ENCODE measurements at regions not wholly inside any gene's neighbourhood (a gene's known extent, or its start where the extent isn't known, plus 50 kb on each side); places are given as distances from the start of the nearest gene placed in this dataset.
A peak's percentile ranks its signal among the peaks of the same experiment; 100 is the strongest.

DNA sequence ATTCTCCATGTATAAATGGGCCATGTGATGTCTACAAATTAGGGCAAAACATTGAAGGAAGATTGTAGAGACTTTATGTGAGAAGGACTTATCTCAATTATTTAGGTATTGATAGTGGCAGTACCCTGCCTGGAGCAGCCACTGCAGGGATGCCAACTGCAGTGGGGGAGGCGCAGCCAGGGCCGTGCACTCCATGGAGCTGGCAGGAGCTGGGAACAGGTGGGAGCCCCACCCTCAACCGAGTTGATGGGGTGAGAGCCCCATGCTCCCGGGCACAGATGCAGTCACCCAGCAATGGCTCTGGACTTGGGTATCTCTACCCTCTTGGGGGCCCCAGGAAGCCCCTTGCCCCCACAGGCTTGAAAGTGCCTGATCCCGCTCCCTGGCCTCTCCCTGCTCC, 564.3 kb downstream of the SLC4A3 start:
- Mint-ChIP-seq H3K27me3 (ENCODE audit: low read depth) (no peaks in the 10 kb centered on the region), H3K4me1 (ENCODE audit: low read depth) (no peaks in the 10 kb centered on the region), H3K36me3 (ENCODE audit: low read depth) (no peaks in the 10 kb centered on the region), H3K27ac (no peak overlapping the region), H3K4me3 (no peak overlapping the region), H3K9me3 (peaks cover 12% of the 10 kb centered on the region)

DNA sequence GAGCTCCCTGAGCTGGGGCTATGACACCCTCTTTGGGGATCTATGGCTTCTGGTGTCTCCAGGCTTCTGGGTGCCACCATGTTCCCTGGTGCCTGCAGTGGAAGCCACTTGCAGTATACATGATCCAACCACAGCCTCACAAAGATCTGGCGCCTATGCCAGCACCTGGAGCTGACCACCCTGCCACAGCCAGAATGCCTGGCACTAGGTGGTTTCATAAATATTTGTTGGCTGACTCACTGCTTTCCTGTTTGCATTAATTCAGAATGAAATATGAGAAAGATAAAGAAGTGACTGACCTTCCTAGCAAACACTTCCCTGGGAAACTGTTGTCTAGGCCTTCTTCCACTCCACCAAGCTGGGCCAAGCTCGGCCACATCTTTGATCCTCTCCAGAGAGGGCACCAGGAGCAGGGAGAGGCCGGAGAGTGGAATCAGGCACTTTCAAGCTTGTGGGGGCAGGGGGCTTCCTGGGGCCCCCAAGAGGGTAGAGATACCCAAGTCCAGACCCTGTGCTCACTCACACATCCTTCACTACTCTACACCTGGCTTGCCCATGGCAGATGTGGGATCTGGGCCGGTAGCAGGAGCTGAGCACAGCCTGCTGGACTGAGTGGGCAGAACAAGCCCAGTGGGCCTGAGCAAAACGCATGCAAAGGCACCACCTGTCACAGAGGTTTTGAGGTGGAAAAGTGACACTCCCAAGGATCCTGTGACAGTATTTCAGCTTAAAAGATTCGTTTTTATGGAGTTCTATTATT, 565.7 kb downstream of the SLC4A3 start:
- H3K27me3 Mint-ChIP-seq (ENCODE audit: low read depth) = no peaks in the 10 kb centered on the region
- no peaks in the 10 kb centered on the region for H3K36me3 Mint-ChIP-seq (ENCODE audit: low read depth)
- no peak overlapping the region for H3K27ac Mint-ChIP-seq
- H3K9me3 Mint-ChIP-seq = peaks cover 12% of the 10 kb centered on the region
- no peaks in the 10 kb centered on the region for H3K4me1 Mint-ChIP-seq (ENCODE audit: low read depth)
- no peak overlapping the region for H3K4me3 Mint-ChIP-seq

DNA sequence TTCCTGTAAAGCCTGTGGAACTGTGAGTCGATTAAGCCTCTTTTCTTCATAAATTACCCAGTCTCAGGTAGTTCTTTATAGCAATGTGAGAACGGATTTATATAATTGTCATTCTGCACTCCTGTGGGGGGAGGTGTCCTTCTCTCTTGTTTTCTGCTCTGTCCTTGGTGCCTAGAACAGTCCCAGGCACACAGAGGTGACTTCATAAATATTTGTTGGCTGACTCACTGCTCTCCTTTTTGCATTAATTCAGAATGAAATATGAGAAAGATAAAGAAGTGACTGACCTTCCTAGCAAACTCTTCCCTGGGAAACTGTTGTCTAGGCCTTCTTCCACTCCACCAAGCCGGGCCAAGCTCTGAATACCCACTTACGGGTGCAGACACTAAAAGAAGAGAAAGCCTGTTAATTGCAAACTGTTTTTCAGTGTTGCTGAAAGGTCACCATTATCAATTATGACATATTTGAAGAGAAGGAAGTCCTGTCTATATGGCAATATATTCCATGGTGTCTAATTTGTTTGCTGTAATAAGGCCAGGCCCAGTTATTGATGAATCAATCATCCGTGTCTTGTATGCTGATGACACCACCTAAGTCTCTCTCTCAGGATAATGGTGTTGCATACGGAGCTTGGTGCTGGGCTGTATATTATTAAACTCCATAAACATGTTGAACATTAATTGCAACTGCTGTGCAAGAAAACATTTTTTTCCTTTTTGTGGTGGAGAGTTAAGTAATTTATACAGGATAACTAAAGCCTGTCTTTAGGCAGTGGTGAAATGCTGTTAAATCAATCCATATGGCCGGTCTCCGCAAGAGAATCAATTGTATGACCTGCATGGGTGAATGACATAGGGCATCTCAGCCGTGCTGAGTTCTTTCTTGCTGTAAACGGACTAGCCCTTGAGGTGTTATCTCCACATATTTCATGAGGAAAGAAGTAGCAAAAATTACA, 567.5 kb downstream of the SLC4A3 start:
- H3K27ac Mint-ChIP-seq = no peak overlapping the region
- no peaks in the 10 kb centered on the region for H3K4me1 Mint-ChIP-seq (ENCODE audit: low read depth)
- H3K27me3 Mint-ChIP-seq (ENCODE audit: low read depth) = no peaks in the 10 kb centered on the region
- H3K9me3 Mint-ChIP-seq = peaks cover 12% of the 10 kb centered on the region
- H3K36me3 Mint-ChIP-seq (ENCODE audit: low read depth) = no peaks in the 10 kb centered on the region
- no peak overlapping the region for H3K4me3 Mint-ChIP-seq

DNA sequence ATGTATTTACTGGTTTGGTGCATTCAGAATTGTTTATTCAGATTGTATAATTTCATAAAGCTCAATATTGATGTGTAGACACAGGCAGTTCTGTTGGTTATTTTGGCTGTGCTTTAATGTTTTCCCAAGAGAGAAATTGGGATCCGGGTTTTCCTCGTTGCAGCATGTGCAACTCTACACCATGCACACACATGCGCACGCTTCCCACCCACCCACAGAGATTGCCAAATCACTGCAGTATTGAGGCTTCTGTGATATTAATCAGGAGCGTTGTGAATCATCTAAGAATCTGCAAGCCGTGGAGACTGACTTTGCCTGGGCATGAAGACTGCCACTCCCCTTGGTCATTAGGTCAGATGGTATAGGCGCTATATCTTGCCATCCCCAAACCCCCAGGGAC, 571.5 kb downstream of the SLC4A3 start:
- H3K4me3 Mint-ChIP-seq = no peak overlapping the region
- no peaks in the 10 kb centered on the region for H3K27me3 Mint-ChIP-seq (ENCODE audit: low read depth)
- H3K36me3 Mint-ChIP-seq (ENCODE audit: low read depth) = no peaks in the 10 kb centered on the region
- H3K27ac Mint-ChIP-seq = no peak overlapping the region
- peaks cover 5% of the 10 kb centered on the region for H3K9me3 Mint-ChIP-seq
- H3K4me1 Mint-ChIP-seq (ENCODE audit: low read depth) = no peaks in the 10 kb centered on the region

DNA sequence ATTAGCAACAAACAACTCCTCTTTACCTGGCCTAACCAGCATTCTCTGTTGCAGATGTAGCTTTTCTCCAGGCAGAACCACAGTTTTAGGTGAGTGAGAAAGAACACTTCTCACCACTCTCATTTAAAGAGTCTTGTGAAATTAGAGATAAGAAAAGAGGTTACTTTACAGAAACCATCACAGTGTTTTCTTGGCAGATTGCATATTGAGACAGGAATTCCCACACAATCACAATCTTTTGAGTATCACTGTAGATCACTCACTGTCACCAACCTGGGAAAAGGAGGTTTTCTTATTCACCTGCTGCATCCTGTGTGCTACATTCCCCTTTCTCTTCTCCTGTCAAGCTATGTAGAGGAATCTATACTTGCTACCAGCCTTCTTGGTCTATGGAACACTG, 574.6 kb downstream of the SLC4A3 start:
- Mint-ChIP-seq H3K27ac (no peak overlapping the region), H3K9me3 (no peaks in the 10 kb centered on the region), H3K36me3 (ENCODE audit: low read depth) (no peaks in the 10 kb centered on the region), H3K27me3 (ENCODE audit: low read depth) (no peaks in the 10 kb centered on the region), H3K4me3 (no peak overlapping the region), H3K4me1 (ENCODE audit: low read depth) (no peaks in the 10 kb centered on the region)

DNA sequence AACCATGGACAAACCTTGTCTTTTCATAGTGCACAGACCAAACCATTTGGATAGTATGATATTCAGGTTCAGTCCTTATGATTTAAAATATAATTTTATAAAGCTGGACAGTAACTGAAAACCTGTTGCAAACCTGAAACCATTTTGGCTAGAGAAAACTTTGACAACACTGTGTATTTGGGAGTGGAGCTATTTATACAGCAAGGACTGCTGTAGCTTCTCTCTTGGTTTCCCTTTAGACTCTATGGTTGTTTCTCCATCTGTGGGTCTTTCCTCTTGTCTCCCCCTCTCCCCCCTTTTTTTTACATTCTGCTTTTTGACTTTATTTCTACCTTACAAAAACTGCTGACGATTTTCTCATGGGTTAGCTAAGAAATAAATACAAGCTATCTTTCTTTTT, 581.7 kb downstream of the SLC4A3 start:
- no peaks in the 10 kb centered on the region for H3K4me1 Mint-ChIP-seq (ENCODE audit: low read depth)
- no peak overlapping the region for H3K4me3 Mint-ChIP-seq
- no peaks in the 10 kb centered on the region for H3K9me3 Mint-ChIP-seq

DNA sequence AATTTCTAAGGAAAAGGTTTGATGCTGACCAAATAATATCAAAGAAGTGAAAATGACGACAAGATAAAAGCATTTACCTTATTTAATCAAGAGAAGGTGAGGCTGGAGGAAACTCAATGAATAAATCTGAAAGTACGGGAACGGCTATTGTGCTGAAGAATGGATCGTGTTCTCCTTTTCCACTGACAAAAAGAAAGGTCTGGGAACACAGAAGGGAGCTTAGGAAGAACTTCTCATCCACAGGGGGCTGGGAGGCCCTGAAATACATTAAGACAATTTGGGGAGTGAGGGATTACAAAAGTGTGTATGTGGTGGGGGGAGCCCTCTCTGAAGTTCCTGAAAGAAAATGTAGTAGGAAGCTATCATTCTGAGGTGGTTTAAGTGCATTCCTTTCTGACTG, 582.3 kb downstream of the SLC4A3 start:
- no peaks in the 10 kb centered on the region for H3K36me3 Mint-ChIP-seq (ENCODE audit: low read depth)
- H3K27me3 Mint-ChIP-seq (ENCODE audit: low read depth) = no peaks in the 10 kb centered on the region
- H3K4me3 Mint-ChIP-seq = peak overlapping the region; percentile 12
- H3K27ac Mint-ChIP-seq = no peak overlapping the region
- no peaks in the 10 kb centered on the region for H3K4me1 Mint-ChIP-seq (ENCODE audit: low read depth)
- no peaks in the 10 kb centered on the region for H3K9me3 Mint-ChIP-seq

More for the DNA sequence above, 581.7 kb downstream of the SLC4A3 start:
- H3K36me3 Mint-ChIP-seq (ENCODE audit: low read depth) = no peaks in the 10 kb centered on the region
- H3K27me3 Mint-ChIP-seq (ENCODE audit: low read depth) = no peaks in the 10 kb centered on the region
- no peak overlapping the region for H3K27ac Mint-ChIP-seq

DNA sequence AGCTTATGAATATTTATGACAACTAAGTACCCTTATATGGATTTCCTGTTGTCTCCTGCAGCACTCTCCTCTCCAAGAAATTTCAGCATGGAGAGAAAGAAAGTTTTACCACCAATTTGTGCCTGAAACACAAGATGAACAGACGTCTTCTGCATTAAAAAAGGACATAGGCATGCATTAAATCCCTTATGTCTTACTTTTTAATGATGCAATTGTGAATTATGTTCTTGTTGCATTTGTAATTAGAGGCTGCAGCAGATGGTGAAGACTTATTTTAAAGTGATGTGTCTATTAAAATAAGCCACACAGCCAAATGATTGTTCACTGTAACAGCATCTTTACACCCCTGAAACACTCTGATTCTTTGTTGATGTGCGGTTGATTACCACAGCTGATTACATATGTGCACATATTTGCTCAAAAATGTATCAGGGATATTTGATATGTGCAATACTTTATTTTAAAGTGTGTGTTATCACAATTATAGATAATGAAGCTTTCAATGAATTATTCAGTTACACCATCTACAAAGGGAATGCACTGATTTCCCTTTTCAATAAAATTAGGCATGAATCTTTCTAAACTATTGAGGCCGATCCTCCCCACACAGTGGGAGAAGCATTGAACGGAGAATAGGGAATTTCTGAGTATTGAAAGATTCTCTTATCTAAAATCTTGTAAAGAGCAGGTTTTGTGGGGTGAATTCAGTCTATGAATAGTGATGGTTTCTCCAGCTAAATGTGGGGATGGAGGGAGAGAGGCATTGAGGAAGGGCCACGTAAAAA, 585.1 kb downstream of the SLC4A3 start:
- Mint-ChIP-seq H3K9me3 (no peaks in the 10 kb centered on the region), H3K27ac (no peak overlapping the region), H3K27me3 (ENCODE audit: low read depth) (no peaks in the 10 kb centered on the region), H3K36me3 (ENCODE audit: low read depth) (no peaks in the 10 kb centered on the region), H3K4me1 (ENCODE audit: low read depth) (no peaks in the 10 kb centered on the region), H3K4me3 (no peak overlapping the region)

DNA sequence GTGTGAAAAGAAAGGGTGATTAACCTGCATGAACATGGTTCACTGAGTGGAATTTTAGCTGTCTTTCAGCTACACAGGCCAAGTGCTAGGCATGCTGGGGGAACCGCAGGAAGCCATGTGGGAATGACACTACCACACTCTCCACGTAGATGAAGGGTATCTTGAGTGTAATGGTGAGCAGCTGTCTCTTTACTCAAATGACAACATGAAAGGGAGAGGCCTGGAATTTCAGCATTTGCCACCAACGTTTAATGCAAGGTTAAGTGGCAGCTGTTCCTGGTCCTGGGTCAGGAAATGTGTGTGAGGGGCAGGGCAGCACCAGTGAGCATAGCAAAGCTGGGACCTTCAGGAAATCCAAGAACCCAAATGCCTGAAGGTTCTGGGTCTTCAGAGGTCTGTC, 588.4 kb downstream of the SLC4A3 start:
- H3K27me3 Mint-ChIP-seq (ENCODE audit: low read depth) = no peaks in the 10 kb centered on the region
- no peak overlapping the region for H3K4me3 Mint-ChIP-seq
- H3K27ac Mint-ChIP-seq = no peak overlapping the region
- H3K4me1 Mint-ChIP-seq (ENCODE audit: low read depth) = no peaks in the 10 kb centered on the region
- H3K36me3 Mint-ChIP-seq (ENCODE audit: low read depth) = no peaks in the 10 kb centered on the region
- H3K9me3 Mint-ChIP-seq = no peaks in the 10 kb centered on the region

DNA sequence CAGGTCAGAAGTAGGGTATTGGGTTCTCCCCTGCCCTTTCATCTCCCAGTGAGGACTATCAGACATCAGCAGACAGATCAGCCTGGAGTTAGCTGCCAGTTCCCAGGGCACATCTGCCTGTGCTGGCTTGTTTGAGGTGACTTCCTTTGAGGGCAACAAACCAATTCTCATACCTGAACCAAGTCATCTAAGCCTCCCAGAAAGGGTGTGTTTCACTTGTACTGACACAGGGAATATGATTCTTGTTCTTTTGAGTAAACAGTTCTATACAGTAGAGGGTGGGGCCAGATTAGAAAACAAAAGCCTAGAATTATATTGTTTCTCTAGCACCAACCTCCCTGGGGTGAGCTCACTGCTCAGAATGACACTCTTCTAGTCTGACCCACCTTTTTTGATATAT, 591.9 kb downstream of the SLC4A3 start:
- Mint-ChIP-seq H3K4me3 (no peak overlapping the region), H3K36me3 (ENCODE audit: low read depth) (no peaks in the 10 kb centered on the region), H3K4me1 (ENCODE audit: low read depth) (no peaks in the 10 kb centered on the region), H3K27ac (no peak overlapping the region), H3K27me3 (ENCODE audit: low read depth) (no peaks in the 10 kb centered on the region), H3K9me3 (no peaks in the 10 kb centered on the region)

DNA sequence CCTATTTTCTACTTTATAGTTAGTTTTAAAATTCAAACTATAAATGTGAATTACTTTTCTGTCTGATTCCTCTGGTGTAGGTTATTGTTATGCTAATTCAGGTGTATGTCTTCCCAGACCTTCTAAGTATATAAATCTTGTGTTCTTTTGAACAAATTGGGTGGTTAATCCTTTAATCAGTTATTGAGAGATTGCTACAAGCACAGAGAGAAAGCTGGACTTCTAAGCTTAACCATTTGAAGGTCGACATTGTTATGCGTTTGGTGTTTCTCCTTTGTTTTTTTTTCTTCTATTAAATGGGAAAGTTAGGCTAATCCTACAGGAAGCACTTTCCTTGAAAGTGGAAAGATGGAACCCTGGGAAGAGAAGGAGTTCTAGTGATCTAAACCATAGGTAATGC, 592.6 kb downstream of the SLC4A3 start:
- Mint-ChIP-seq H3K36me3 (ENCODE audit: low read depth) (no peaks in the 10 kb centered on the region), H3K9me3 (no peaks in the 10 kb centered on the region), H3K4me3 (no peak overlapping the region), H3K27me3 (ENCODE audit: low read depth) (no peaks in the 10 kb centered on the region), H3K27ac (no peak overlapping the region), H3K4me1 (ENCODE audit: low read depth) (no peaks in the 10 kb centered on the region)

DNA sequence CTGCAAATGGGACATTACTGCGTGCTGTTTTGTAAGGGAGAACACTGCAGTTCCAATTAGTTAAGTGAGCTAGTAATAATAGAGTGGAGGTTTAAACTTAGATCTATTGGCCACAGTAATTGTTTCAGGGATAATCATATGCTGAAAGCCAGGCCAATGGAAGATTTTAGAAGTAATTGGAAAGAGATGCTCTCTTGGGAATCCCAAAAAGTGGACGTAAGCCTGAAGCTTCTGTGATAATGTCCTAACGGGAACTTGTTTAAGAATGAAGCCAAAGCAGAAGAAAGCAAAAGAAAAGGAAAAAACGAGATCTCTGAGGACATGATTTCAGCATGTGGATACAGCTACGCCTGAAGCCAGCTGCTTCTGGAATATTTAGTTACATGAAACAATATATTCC, 594.6 kb downstream of the SLC4A3 start:
- Mint-ChIP-seq H3K36me3 (ENCODE audit: low read depth) (no peaks in the 10 kb centered on the region), H3K4me3 (no peak overlapping the region), H3K9me3 (no peaks in the 10 kb centered on the region), H3K27ac (no peak overlapping the region), H3K27me3 (ENCODE audit: low read depth) (no peaks in the 10 kb centered on the region), H3K4me1 (ENCODE audit: low read depth) (no peaks in the 10 kb centered on the region)

DNA sequence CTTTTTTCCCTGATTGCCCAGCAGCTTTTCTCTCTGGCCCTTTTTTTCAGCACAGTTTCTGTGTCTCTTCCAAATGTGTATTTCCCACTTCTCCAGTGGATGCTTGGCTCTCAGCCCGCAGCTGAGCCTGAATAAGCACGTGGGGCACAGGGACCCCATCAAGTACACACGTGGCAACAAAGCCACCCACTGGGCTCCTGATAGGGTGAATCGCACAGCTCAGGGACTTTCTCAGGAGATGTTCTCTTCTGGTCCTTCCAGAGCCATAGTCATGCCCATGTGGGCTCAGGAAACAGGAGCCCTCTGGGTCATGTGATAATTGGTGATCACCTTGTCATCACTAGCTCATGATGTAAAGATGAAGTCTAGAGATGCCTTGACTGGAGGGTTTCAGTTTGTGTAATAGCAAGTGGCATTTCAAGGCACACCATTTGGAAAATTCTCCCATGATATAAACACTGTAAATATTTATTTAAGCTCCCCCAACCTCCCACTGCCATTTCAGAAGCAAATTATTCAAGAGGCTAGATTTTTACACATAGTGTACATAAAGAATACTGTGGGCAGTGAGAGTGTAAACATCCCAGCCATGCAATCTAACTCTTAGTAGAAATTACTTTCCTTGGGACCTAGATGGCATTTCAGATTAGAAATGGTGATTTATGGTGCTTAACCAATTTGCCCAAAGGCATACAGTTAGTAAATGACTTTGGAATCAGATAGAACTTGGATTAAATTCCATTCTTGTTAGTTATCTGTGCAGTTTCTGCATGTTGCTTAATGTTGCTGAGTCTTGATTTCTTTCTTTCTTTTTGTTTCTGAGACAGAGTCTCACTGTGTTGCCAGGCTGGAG, 597.5 kb downstream of the SLC4A3 start:
- no peaks in the 10 kb centered on the region for H3K27me3 Mint-ChIP-seq (ENCODE audit: low read depth)

DNA sequence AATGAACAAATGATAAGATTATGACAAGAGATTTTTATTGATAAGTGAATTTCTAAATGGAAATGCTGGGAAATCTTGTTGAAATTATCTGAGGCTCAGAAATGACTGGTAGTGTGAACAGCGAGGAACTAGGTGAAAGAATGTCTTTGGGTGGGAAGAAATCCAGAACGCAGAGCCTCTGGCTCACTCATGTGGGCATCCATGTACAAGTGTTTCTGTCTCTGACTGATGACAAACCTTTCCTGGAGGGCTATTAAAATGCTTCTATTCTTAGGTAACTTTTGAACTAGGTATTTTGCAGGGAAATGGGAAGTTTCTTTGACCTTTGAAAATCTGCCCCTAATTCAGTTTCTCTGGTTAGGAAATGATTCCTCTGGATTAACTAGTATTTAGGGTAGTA, 598.6 kb downstream of the SLC4A3 start:
- Mint-ChIP-seq H3K4me3 (no peak overlapping the region), H3K36me3 (ENCODE audit: low read depth) (no peaks in the 10 kb centered on the region), H3K27ac (no peak overlapping the region), H3K9me3 (no peaks in the 10 kb centered on the region), H3K27me3 (ENCODE audit: low read depth) (no peaks in the 10 kb centered on the region), H3K4me1 (ENCODE audit: low read depth) (no peaks in the 10 kb centered on the region)

More for the DNA sequence above, 597.5 kb downstream of the SLC4A3 start:
- H3K4me1 Mint-ChIP-seq (ENCODE audit: low read depth) = no peaks in the 10 kb centered on the region
- no peaks in the 10 kb centered on the region for H3K9me3 Mint-ChIP-seq
- H3K36me3 Mint-ChIP-seq (ENCODE audit: low read depth) = no peaks in the 10 kb centered on the region
- no peak overlapping the region for H3K4me3 Mint-ChIP-seq
- H3K27ac Mint-ChIP-seq = no peak overlapping the region

All from T-helper 1 cell treated with Interleukin-12 subunit alpha and Interleukin-12 subunit beta and Interleukin-4 antibody, amounts not matched to agents 30 μg/mL and 1 μg/mL, for 36 hours (primary cell).